ENCODE measurements at regions not wholly inside any gene's neighbourhood (a gene's known extent, or its start where the extent isn't known, plus 50 kb on each side); places are given as distances from the start of the nearest gene placed in this dataset.
"Not testable (repeated sequence)": the region's sequence is repeated elsewhere in the genome, so short reads cannot be mapped to it uniquely, and the experiment has no call there.

DNA sequence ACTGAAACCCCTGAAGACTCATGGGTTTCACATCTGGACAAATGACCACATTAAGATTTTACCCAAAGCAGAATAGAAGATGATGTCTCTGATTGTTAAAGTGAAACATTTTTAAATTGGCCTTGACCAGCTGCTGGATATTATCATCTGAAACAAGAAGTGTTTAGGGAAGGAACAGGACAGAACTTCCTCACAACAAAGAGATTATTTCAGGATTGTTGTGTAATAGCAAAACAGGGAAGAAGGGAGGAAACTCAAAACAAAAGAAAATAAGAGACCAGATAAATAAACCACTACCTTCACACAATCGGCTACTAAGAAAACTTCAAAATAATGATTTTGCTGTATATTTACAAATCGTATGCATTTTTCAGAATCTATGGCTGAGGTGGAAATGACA, 319.2 kb upstream of the API5 start:
- WGBS, 5 donors: 65 to 71% (median 70%) methylated on average over 2 of the region's 2 CpGs
- H3K36me3 ChIP-seq: no peaks in the 10 kb centered on the region
- H3K27ac ChIP-seq: no peak overlapping the region
- no peaks in the 10 kb centered on the region for H3K27me3 ChIP-seq
- H3K9me3 ChIP-seq: peaks cover 0 to 4% (median 0%) of the 10 kb centered on the region in 4 donors
- intact Hi-C loops (cut with DNase I; ENCODE audit: low total_unique reads): no loop called here
- DNase-seq: no peak
- TF ChIP-seq EP300 (IDR thresholded peaks at IDR 0.05) (no peak), POLR2AphosphoS5 (IDR thresholded peaks at IDR 0.05) (no peak), POLR2A (IDR thresholded peaks at IDR 0.05) (no peak)
- TF ChIP-seq, protein P1, sequence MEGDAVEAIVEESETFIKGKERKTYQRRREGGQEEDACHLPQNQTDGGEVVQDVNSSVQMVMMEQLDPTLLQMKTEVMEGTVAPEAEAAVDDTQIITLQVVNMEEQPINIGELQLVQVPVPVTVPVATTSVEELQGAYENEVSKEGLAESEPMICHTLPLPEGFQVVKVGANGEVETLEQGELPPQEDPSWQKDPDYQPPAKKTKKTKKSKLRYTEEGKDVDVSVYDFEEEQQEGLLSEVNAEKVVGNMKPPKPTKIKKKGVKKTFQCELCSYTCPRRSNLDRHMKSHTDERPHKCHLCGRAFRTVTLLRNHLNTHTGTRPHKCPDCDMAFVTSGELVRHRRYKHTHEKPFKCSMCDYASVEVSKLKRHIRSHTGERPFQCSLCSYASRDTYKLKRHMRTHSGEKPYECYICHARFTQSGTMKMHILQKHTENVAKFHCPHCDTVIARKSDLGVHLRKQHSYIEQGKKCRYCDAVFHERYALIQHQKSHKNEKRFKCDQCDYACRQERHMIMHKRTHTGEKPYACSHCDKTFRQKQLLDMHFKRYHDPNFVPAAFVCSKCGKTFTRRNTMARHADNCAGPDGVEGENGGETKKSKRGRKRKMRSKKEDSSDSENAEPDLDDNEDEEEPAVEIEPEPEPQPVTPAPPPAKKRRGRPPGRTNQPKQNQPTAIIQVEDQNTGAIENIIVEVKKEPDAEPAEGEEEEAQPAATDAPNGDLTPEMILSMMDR (IDR thresholded peaks at IDR 0.05): no peak
- H3K4me3 ChIP-seq: no peak overlapping the region
- H3K4me1 ChIP-seq: no peaks in the 10 kb centered on the region

DNA sequence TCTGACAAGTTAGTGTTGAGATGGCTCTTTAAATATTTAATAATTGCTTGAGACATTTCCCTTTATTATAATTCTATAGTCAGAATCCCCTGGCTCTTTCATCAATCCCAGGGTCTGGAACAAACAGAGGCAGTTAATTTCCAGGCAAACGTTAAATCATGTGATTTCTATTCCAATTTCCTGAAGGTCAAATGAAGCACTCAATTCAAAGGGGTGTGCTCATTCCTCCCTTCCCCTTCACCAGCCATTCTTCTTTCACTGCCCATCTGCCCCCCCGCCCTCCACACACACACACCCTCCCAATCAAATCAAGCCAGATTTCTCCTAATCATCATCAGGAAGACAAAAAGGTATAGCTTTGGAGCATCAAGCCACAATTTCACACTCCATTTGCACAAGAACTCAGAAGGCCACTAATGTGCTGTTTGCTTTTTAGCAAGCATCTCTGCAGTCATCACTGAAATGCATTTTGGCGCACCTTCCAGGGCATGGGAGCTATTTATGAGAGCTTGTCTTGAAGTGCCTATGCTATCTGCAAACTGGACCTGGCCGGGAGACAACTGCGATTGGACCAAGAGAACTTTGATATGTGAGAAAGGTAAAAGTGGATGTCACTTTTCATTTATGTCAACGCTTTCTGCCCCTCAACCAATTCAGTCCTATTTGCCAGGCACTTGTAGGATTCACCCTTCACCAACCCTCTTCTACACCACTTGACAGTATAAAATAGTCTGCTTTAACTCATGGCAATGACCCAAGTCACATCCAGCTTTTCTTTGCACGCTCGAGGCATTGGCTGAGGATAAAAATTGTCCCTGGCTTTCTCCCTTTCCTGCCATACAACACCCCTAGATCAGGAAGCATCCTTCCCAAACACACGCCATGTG, 315.1 kb upstream of the API5 start:
- Histone ChIP-seq H3K27ac (no peak overlapping the region), H3K9me3 (peaks cover 0 to 4% (median 2%) of the 10 kb centered on the region in 4 donors), H3K4me1 (no peaks in the 10 kb centered on the region), H3K27me3 (no peaks in the 10 kb centered on the region), H3K4me3 (no peak overlapping the region), H3K36me3 (no peaks in the 10 kb centered on the region)
- 62 to 80% (median 78%) methylated on average over 9 of the region's 9 CpGs for WGBS, 5 donors
- TF ChIP-seq EP300 (IDR thresholded peaks at IDR 0.05) (no peak), POLR2AphosphoS5 (IDR thresholded peaks at IDR 0.05) (no peak), POLR2A (IDR thresholded peaks at IDR 0.05) (no peak)
- TF ChIP-seq, protein P1 (IDR thresholded peaks at IDR 0.05): no peak
- no peak for DNase-seq
- intact Hi-C loops (cut with DNase I; ENCODE audit: low total_unique reads): no loop called here

DNA sequence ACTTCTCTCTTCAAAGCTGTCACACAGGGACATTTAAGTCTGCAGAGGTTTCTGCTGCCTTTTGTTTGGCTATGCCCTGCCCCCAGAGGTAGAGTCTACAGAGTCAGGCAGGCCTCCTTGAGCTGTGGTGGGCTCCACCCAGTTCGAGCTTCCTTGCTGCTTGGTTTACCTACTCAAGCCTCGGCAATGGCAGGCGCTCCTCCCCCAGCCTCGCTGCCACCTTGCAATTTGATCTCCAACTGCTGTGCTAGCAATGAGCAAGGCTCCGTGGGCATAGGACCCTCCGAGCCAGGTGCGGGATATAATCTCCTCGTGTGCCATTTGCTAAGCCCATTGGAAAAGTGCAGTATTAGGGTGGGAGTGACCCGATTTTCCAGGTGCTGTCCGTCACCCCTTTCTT, 306.9 kb upstream of the API5 start:
- H3K27me3 ChIP-seq; DNase-seq; H3K4me1 ChIP-seq; H3K36me3 ChIP-seq; H3K27ac ChIP-seq; H3K4me3 ChIP-seq; intact Hi-C loops (cut with DNase I; ENCODE audit: low total_unique reads): not testable (repeated sequence)
- peaks cover 0 to 32% (median 10%) of the 10 kb centered on the region in 4 donors for H3K9me3 ChIP-seq
- WGBS, 5 donors: 80 to 96% (median 85%) methylated on average over 10 of the region's 10 CpGs

DNA sequence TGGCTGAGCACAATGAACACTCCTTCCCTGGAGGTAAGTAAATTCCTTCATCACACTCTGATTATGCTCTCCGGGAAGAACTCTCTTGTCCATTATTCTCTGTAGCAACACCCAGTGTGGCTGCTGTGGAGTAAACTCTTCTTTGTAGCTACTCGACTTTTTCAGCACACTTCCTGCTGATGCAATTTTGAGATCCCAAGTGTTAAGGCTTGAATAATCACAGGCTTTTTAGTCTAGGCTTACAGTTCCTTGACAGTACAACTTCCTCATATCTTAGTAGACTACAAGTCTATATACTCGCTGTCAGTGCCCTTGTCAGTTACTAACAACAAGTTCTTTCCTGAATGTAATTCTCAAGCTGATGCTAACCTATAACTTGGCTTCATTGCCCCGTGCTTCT, 301.8 kb upstream of the API5 start:
- TF ChIP-seq POLR2AphosphoS5 (IDR thresholded peaks at IDR 0.05) (no peak), POLR2A (IDR thresholded peaks at IDR 0.05) (no peak), EP300 (IDR thresholded peaks at IDR 0.05) (no peak)
- TF ChIP-seq, protein P1 (IDR thresholded peaks at IDR 0.05): no peak
- no peak for DNase-seq
- intact Hi-C loops (cut with DNase I; ENCODE audit: low total_unique reads): no loop called here
- Histone ChIP-seq H3K27me3 (no peaks in the 10 kb centered on the region), H3K36me3 (no peaks in the 10 kb centered on the region), H3K4me1 (no peaks in the 10 kb centered on the region), H3K4me3 (no peak overlapping the region), H3K9me3 (peaks cover 0 to 34% (median 13%) of the 10 kb centered on the region in 4 donors), H3K27ac (no peak overlapping the region)
- WGBS, 5 donors: 32 to 44% (median 43%) methylated on average over 4 of the region's 4 CpGs

DNA sequence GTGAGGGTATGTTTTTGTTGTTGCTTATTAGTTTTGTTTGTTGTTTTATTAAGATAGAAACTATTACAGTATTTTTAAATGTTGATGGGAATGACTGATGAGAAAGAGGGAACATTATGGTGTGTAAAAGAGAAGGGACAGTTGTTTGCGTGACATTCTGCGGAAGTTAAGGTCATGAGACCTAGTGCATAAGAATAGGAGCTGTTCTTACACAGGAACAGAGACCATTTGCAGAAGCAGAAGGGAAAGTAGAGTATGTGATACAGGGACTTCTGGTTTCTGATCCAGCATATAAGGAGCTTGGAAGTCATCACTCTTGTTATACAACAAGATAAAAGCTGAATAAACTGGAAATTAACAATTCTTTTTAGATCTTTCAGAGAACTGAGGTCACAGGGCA, 299.2 kb upstream of the API5 start:
- TF ChIP-seq, protein P1 (IDR thresholded peaks at IDR 0.05): no peak
- no peak for TF ChIP-seq POLR2A (IDR thresholded peaks at IDR 0.05)
- no peak for TF ChIP-seq POLR2AphosphoS5 (IDR thresholded peaks at IDR 0.05)
- no peak for TF ChIP-seq EP300 (IDR thresholded peaks at IDR 0.05)
- DNase-seq: no peak
- H3K4me1 ChIP-seq: no peaks in the 10 kb centered on the region
- intact Hi-C loops (cut with DNase I; ENCODE audit: low total_unique reads): no loop called here
- H3K36me3 ChIP-seq: no peaks in the 10 kb centered on the region
- no peaks in the 10 kb centered on the region for H3K27me3 ChIP-seq
- WGBS, 5 donors: 71 to 91% (median 86%) methylated on average over 2 of the region's 2 CpGs
- H3K27ac ChIP-seq: no peak overlapping the region
- H3K4me3 ChIP-seq: no peak overlapping the region
- H3K9me3 ChIP-seq: peaks cover 0 to 11% (median 6%) of the 10 kb centered on the region in 4 donors

Data from stomach (tissue), 8 donors.